ENCODE measurements at regions not wholly inside any gene's neighbourhood (a gene's known extent, or its start where the extent isn't known, plus 50 kb on each side); places are given as distances from the start of the nearest gene placed in this dataset.

- TF ChIP-seq, protein P1, sequence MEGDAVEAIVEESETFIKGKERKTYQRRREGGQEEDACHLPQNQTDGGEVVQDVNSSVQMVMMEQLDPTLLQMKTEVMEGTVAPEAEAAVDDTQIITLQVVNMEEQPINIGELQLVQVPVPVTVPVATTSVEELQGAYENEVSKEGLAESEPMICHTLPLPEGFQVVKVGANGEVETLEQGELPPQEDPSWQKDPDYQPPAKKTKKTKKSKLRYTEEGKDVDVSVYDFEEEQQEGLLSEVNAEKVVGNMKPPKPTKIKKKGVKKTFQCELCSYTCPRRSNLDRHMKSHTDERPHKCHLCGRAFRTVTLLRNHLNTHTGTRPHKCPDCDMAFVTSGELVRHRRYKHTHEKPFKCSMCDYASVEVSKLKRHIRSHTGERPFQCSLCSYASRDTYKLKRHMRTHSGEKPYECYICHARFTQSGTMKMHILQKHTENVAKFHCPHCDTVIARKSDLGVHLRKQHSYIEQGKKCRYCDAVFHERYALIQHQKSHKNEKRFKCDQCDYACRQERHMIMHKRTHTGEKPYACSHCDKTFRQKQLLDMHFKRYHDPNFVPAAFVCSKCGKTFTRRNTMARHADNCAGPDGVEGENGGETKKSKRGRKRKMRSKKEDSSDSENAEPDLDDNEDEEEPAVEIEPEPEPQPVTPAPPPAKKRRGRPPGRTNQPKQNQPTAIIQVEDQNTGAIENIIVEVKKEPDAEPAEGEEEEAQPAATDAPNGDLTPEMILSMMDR (IDR thresholded peaks at IDR 0.05 in 4 of 5, conservative IDR thresholded peaks at IDR 0.05 in 1 of 5) = no peak
- TF ChIP-seq POLR2A (IDR thresholded peaks at IDR 0.05) = no peak
Observed at GRCh38 chr1:224059897-224060427, 53.9 kb upstream of the FBXO28 start.

Data from gastrocnemius medialis (tissue), 4 donors.